HepG2 (cell line): ENCODE measurements at regions not wholly inside any gene's neighbourhood (a gene's known extent, or its start where the extent isn't known, plus 50 kb on each side); places are given as distances from the start of the nearest gene placed in this dataset.

ENCODE experiments used
- ETV6 ChIP-seq: sonication (generic); formaldehyde crosslinking; conservative IDR thresholded peaks from 2 replicates; pipeline ENCODE4 v1.4.0; 2020; ENCODE audit warnings: missing genetic modification reagents
- FOXP1 ChIP-seq, 2 experiments: fragments of 450-650 bp in 1 of 2; IDR thresholded peaks; 2 replicates each; pipeline ENCODE4 v1.6.1; 2017 to 2018; ENCODE audit warnings: antibody characterized with exemption in 1 of 2
- KDM5A ChIP-seq: fragments of 200-600 bp; sonication (generic); IDR thresholded peaks from 2 replicates; pipeline ENCODE4 v1.7.0; 2018; ENCODE audit warnings: antibody characterized with exemption, mild to moderate bottlenecking, low read length, borderline replicate concordance
- NFRKB ChIP-seq: fragments of 450-650 bp; IDR thresholded peaks from 2 replicates; pipeline ENCODE4 v1.6.1; 2017
- POLR2A ChIP-seq, 2 experiments: IDR thresholded peaks; 2 replicates each; pipeline ENCODE4 v1.6.1; 2011; ENCODE audit warnings: low read depth in 2 of 2, low read length in 2 of 2, mild to moderate bottlenecking in 1 of 2, moderate library complexity in 1 of 2; ENCODE audit not compliant: insufficient read depth in 1 of 2
- POLR2AphosphoS5 ChIP-seq: IDR thresholded peaks from 2 replicates; pipeline ENCODE4 v1.6.1; 2012; ENCODE audit warnings: low read depth, low read length
- SIN3A ChIP-seq: IDR thresholded peaks from 2 replicates; pipeline ENCODE4 v1.6.1; 2011; ENCODE audit warnings: low read depth, mild to moderate bottlenecking, control low read depth, low read length, borderline replicate concordance
- TBL1XR1 ChIP-seq: fragments of 150-350 bp; IDR thresholded peaks from 2 replicates; pipeline ENCODE4 v1.6.1; 2014; ENCODE audit warnings: borderline replicate concordance, low read length; ENCODE audit not compliant: partially characterized antibody
- TF ChIP-seq, protein P1 (sequence below): sonication (generic); formaldehyde crosslinking; IDR thresholded peaks from 2 replicates; pipeline ENCODE4 v1.5.0; 2020; ENCODE audit warnings: mild to moderate bottlenecking, missing genetic modification reagents, moderate library complexity
- TF ChIP-seq, protein P2 (sequence below): sonication (generic); formaldehyde crosslinking; IDR thresholded peaks from 2 replicates; pipeline ENCODE4 v1.4.0; 2020; ENCODE audit warnings: missing genetic modification reagents
- TF ChIP-seq, protein P3 (sequence below): sonication (generic); formaldehyde crosslinking; IDR thresholded peaks from 2 replicates; pipeline ENCODE4 v1.5.0; 2020; ENCODE audit warnings: missing genetic modification reagents, mild to moderate bottlenecking, borderline replicate concordance
- TF ChIP-seq, protein P4 (sequence below), 2 experiments: sonication (generic) in 1 of 2; formaldehyde crosslinking in 1 of 2; IDR thresholded peaks; 2 replicates each; pipeline versions ENCODE4 v1.4.0 to v1.6.1; 2018 to 2020; ENCODE audit warnings: missing genetic modification reagents in 2 of 2, borderline replicate concordance in 1 of 2, low read depth in 1 of 2, mild to moderate bottlenecking in 1 of 2, missing biosample characterization in 1 of 2

DNA sequence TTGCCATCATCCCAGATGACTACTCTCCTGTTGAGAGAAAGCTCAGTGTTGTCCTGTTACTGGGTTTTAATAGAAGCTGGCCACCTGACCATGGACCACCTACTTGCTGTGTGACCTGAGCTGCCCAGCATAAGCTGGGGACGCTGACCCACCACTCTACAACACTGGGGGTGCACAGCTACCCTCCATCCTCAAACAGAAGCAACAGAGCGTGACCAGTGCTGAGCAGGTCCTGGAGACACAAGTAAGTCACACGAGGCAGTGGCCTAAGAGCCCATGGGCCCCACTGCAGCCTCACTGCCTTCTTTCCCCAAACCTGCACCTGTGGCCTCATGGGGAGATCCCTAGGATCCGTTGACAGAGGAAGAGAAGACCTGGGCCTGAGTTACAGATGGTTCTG lies 198.6 kb upstream of the ADARB2 start:
- TF ChIP-seq POLR2AphosphoS5: no peak
- TF ChIP-seq, protein P1, sequence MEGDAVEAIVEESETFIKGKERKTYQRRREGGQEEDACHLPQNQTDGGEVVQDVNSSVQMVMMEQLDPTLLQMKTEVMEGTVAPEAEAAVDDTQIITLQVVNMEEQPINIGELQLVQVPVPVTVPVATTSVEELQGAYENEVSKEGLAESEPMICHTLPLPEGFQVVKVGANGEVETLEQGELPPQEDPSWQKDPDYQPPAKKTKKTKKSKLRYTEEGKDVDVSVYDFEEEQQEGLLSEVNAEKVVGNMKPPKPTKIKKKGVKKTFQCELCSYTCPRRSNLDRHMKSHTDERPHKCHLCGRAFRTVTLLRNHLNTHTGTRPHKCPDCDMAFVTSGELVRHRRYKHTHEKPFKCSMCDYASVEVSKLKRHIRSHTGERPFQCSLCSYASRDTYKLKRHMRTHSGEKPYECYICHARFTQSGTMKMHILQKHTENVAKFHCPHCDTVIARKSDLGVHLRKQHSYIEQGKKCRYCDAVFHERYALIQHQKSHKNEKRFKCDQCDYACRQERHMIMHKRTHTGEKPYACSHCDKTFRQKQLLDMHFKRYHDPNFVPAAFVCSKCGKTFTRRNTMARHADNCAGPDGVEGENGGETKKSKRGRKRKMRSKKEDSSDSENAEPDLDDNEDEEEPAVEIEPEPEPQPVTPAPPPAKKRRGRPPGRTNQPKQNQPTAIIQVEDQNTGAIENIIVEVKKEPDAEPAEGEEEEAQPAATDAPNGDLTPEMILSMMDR (CRISPR knock-in tag): no peak
- TF ChIP-seq POLR2A (IDR thresholded peaks at IDR 0.05; ENCODE audit: insufficient read depth in 1 of 2, low read depth in 2 of 2, low read length in 2 of 2): no peak
- TF ChIP-seq TBL1XR1: no peak
- no peak for TF ChIP-seq KDM5A
- no peak for TF ChIP-seq ETV6 (CRISPR knock-in tag)
- no peak for TF ChIP-seq SIN3A
- TF ChIP-seq, protein P2, sequence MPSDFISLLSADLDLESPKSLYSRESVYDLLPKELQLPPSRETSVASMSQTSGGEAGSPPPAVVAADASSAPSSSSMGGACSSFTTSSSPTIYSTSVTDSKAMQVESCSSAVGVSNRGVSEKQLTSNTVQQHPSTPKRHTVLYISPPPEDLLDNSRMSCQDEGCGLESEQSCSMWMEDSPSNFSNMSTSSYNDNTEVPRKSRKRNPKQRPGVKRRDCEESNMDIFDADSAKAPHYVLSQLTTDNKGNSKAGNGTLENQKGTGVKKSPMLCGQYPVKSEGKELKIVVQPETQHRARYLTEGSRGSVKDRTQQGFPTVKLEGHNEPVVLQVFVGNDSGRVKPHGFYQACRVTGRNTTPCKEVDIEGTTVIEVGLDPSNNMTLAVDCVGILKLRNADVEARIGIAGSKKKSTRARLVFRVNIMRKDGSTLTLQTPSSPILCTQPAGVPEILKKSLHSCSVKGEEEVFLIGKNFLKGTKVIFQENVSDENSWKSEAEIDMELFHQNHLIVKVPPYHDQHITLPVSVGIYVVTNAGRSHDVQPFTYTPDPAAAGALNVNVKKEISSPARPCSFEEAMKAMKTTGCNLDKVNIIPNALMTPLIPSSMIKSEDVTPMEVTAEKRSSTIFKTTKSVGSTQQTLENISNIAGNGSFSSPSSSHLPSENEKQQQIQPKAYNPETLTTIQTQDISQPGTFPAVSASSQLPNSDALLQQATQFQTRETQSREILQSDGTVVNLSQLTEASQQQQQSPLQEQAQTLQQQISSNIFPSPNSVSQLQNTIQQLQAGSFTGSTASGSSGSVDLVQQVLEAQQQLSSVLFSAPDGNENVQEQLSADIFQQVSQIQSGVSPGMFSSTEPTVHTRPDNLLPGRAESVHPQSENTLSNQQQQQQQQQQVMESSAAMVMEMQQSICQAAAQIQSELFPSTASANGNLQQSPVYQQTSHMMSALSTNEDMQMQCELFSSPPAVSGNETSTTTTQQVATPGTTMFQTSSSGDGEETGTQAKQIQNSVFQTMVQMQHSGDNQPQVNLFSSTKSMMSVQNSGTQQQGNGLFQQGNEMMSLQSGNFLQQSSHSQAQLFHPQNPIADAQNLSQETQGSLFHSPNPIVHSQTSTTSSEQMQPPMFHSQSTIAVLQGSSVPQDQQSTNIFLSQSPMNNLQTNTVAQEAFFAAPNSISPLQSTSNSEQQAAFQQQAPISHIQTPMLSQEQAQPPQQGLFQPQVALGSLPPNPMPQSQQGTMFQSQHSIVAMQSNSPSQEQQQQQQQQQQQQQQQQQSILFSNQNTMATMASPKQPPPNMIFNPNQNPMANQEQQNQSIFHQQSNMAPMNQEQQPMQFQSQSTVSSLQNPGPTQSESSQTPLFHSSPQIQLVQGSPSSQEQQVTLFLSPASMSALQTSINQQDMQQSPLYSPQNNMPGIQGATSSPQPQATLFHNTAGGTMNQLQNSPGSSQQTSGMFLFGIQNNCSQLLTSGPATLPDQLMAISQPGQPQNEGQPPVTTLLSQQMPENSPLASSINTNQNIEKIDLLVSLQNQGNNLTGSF (CRISPR knock-in tag): no peak
- TF ChIP-seq FOXP1 (IDR thresholded peaks at IDR 0.05): no peak
- TF ChIP-seq FOXP1 (CRISPR knock-in tag; IDR thresholded peaks at IDR 0.05): no peak
- TF ChIP-seq, protein P3, sequence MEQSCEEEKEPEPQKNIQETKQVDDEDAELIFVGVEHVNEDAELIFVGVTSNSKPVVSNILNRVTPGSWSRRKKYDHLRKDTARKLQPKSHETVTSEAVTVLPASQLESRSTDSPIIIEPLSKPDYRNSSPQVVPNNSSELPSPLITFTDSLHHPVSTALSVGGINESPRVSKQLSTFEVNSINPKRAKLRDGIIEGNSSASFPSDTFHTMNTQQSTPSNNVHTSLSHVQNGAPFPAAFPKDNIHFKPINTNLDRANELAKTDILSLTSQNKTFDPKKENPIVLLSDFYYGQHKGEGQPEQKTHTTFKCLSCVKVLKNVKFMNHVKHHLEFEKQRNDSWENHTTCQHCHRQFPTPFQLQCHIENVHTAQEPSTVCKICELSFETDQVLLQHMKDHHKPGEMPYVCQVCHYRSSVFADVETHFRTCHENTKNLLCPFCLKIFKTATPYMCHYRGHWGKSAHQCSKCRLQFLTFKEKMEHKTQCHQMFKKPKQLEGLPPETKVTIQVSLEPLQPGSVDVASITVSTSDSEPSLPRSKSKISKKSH (CRISPR knock-in tag): no peak
- TF ChIP-seq NFRKB: no peak
- TF ChIP-seq, protein P4, sequence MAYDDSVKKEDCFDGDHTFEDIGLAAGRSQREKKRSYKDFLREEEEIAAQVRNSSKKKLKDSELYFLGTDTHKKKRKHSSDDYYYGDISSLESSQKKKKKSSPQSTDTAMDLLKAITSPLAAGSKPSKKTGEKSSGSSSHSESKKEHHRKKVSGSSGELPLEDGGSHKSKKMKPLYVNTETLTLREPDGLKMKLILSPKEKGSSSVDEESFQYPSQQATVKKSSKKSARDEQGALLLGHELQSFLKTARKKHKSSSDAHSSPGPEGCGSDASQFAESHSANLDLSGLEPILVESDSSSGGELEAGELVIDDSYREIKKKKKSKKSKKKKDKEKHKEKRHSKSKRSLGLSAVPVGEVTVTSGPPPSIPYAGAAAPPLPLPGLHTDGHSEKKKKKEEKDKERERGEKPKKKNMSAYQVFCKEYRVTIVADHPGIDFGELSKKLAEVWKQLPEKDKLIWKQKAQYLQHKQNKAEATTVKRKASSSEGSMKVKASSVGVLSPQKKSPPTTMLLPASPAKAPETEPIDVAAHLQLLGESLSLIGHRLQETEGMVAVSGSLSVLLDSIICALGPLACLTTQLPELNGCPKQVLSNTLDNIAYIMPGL (CRISPR knock-in tag; IDR thresholded peaks at IDR 0.05; ENCODE audit: borderline replicate concordance in 1 of 2, low read depth in 1 of 2): no peak
